ENCODE measurements at regions not wholly inside any gene's neighbourhood (a gene's known extent, or its start where the extent isn't known, plus 50 kb on each side); places are given as distances from the start of the nearest gene placed in this dataset.
"Not testable (repeated sequence)": the region's sequence is repeated elsewhere in the genome, so short reads cannot be mapped to it uniquely, and the experiment has no call there.

DNA sequence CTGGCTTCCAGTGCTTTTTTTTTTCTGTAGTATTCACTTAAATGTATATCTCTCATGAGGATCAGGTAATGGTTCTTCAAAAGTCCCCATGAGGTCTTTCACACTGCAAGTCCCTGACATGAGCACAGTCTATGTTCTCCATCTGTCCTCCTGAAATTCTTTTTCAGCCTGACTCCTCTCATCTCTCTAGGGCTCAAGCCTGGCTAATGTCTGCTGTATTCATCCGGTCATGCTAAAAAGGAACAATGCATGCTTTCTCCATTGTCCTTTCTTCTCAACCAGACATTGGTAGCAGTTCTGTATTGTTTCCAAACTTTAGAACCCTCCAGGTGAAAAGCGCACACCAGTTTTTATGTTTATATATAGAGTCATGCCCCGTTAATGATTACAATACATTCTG is 368.3 kb upstream of the OLFM3 start:
- no peak for DNase-seq (ENCODE audit: low read depth, low spot score)

DNA sequence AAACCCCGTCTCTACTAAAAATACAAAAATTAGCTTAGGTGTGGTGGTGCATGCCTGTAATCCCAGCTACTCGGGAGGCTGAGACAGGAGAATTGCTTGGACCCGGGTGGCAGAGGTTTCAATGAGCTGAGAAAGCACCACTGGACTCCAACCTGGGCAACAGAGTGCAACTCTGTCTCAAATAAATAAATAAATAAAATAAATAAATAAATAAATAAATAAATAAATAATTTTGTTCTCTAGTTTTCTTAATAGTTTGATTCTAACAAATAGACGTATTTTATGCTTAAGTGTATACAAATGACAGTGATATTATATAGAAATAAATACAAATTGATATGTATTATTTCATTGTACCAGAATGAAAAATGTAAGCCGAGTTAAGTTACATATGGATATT is 339.9 kb upstream of the OLFM3 start:
- DNase-seq (ENCODE audit: low read depth, low spot score) = no peak

DNA sequence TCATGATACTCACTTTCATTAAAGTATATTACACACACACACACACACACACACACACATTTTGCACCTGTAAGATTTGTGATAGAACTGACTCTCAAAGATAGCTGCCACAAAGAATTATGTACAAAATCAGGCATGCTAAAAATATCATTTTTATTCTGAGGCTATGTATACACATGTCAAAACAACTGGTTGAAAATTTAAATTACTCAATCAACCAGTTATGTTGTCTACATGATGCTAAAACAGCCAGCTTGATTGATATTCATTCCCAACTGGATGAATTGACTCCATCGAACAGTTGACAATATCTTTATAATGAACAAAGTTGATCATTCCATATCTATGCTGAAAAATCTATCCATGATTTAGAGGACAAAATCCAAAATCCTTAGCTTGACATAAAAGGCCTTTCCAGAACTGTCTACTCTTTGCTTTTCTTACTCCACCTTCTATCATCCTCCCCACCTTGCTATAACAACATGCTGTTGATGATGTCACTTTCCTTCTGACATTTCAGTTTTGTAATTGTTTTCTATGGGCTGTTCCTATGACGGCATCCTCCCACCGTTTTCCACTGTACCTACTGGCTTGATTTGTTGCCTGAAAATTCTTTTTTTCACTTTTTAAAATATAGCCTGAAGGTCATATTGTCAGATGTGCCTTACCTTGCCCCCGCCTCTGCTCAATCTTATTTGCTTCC is 321.5 kb upstream of the OLFM3 start:
- DNase-seq (ENCODE audit: low read depth, low spot score) = no peak

DNA sequence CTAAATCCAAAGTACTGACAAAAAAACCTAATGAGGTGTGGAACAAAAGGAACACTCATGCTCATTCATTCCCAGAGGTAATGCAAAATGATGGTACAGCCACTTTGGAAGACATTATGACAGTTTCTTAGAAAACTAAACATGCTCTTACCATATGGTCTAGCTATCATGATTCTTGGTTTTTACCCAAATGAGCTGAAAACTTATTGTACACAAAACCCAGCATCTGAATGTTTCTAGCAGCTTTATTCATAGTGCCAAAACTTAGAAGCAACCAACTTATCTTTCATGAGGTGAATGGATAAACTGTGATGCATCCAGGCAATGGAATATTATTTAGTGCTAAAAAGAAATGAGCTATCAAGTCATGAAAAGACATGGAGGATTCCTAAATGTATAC is 318.4 kb upstream of the OLFM3 start:
- DNase-seq (ENCODE audit: low read depth, low spot score) = no peak

DNA sequence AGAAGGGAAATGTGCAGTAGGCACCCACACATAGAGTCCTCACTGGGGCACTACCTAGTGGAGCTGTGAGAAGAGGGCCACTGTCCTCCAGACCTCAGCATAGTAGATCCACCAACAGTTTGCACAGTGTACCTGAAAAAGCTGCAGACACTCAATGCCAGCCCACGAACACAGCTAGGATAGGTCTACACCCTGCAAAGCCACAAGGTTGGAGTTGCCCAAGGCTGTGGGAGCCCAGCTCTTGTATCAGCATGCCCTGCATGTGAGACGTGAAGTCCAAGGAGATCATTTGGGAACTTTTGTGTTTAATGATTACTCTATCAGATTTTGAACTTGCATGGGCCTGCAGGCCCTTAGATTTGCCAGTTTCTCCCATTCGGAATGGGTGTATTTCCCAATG is 299.4 kb upstream of the OLFM3 start:
- no peak for DNase-seq (ENCODE audit: low read depth, low spot score)

DNA sequence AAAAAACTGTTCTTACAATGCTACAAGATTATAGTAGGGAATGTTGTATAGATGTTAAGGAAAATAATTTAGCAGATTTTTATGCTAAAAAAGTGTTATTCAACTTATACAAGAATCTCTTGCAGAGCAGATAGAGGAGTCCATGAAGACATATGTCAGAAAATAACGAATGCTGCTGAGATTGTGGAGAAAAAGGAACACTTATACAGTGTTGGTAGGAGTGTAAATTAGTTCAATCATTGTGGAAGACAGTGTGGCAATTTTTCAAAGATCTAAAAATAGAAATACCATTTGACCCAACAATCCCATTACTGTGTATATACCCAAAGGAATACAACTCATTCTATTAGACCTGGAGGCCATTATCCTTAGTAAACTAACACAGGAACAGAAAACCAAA is 286.2 kb upstream of the OLFM3 start:
- DNase-seq (ENCODE audit: low read depth, low spot score) = no peak

DNA sequence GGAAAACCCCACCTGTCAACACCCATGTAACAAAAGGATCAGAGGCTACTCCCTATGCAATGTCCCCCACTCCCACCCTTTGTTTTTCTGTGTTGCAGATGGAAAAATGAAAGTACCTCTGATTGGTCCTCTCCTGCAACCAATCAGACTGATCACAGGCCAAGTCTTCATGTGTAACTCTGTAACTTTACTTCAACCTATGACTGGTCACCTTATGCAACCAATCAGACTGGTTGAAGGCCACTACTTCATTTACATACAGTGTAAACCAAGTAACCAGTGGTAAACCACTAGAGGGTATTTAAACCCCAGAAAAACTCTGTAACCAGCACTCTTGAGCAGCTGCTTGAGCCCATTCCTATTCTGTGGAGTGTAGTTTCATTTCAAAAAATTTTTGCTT is 266.3 kb upstream of the OLFM3 start:
- no peak for DNase-seq (ENCODE audit: low read depth, low spot score)

DNA sequence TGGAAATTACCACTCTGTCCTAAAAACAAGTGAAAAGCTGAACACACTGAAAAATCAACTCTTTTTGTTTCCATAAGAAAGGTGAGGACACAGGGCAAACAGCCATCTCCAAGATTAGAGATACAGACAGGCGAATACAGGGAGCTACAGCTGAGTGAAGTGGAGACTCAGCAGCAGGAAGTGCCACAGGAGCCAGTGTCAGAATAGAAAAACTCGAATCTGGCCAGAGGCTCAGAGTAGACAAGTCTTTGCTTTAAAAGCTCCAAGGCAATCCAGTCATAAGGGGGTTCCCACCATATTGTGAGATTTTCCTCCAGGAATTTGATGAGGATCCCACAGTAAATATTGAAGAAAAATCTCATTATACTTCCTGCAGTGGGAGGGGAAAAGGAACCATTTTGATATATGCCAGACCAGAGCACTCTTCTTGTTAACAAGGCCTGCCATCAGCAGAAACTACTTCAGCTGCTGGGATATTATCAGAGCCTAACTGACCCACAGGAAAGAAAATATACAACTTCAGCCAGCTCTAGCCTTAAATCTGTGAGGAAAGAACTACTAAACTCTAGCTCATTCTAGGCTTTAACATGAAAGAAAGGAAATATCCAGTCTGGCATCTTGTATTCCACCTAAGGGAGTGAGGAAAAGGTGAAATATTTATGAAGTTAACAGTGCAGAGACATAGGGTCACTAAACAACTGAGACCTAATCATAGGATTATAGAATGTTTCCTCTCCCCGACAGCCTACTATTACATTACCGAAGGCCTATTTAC is 256.2 kb upstream of the OLFM3 start:
- DNase-seq (ENCODE audit: low read depth, low spot score) = no peak

DNA sequence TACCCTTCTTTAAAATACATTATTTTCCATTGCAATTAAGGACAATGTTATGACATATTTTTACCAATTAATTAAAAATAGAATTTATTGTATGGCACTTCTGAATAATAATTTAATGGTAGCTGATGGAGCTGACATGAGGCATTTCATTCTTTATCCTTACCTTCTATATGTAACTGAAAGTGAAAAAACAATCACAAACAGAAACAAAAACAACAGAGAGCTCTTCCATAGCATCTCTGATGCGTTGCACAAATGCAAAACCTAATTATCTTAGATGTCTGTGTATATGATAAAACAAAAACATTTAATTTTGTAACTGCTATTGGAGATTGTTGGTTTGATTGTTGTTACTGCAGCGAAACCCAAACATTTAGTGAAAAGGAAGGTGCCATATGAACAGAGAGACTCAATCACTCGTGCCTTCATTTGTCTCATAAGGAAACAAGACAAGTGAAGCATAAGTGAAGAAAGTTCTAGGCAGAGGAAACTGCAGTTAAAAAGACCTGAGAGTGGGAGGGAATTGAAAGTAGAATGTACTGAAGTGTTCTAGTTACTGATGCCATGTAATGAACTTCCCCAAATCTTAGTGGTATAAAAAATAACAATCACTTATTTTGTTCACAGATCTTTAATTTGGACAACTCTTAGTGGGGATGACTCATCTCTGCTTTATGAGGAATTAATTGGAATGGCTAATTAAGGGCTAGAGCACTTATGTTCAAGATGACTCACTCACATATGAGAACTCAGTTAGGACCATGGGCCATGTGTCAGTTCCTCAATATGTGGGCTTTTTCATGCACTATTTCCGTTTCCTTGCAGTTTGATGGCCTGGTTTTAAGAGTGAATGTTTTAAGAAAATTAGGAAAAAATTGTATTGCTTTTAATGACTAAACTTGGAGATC is 245.0 kb upstream of the OLFM3 start:
- no peak for DNase-seq (ENCODE audit: low read depth, low spot score)

DNA sequence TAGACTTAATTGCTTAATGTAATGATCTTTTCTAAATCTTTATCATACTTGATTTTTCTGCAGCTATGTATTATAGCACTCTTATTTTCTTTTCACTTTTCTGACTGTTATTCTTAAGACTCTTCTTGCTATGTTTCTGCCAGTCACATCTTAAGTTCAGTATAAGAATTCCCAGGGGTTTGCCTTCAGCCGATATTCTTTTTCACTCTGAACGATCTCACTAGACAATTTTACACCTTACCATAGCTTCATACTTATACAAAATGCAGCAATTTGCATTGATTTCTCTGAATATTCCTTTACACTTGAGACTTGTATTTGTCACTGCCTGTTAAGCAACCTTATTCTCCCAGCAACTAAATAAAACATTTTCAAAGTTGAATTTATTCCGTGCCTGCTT is 242.5 kb upstream of the OLFM3 start:
- DNase-seq (ENCODE audit: low read depth, low spot score) = no peak

DNA sequence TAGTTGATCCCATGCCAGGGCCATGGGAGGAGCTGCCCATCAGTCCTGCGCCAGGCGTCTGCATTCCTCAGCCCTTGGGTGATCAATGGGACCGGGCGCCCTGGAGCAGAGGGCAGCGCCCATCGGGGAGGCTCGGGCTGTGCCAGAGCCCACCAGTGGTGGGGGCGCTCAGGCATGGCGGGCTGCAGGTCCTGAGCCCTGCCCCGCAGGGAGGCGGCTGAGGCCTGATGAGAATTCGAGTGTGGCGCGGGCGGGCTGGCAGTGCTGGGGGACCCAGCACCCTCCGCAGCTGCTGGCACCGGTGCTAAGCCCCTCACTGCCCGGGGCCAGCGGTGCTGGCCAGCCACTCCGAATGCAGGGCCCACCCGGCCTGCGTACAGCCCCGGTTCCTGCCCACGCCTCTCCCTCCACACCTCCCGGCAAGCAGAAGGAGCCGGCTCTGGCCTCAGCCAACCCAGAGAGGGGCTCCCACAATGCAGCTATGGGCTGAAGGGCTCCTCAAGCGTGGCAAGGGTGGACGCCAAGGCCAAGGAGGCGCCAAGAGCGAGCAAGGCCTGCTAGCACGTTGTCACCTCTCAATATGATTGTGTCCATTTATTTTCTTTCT is 238.1 kb upstream of the OLFM3 start:
- no peak for DNase-seq (ENCODE audit: low read depth, low spot score)

DNA sequence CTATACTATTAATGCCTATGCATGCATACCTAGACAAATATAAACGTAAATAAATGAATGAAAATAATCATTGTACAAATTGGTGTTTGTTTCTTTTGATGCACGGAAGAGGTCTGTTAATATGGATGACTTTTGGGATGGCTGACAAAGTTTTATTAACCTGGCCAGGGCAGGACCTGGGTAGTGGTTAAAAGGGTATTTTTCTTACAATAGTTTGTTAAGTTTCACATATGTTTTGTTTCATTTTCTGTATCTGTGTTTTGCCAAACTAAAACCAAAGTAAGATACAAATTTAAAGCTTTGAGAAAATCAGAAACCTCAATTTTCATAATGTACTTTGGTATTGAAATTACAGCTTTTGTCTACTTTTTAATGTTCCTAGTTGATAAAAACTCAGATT is 222.7 kb upstream of the OLFM3 start:
- DNase-seq (ENCODE audit: low read depth, low spot score) = no peak

DNA sequence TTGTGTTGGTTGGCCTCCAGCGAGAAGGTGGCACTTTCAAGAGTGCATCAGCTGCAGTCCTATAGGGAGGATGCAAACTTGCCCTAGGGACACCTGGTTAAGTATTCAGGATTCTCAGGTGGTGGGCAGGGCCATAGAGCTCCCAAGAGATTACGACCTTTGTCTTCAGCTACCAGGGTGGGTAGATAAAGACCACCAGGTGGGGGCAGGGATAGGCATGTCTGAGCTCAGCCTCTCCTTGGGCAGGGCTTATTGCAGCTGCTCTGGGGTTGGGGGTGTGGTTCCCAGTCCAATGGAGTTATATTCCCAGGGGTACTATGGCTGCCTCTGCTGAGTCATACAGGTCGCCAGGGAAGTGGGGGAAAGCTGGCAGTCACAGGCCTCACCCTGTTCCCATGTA is 214.2 kb upstream of the OLFM3 start:
- DNase-seq (ENCODE audit: low read depth, low spot score) = not testable (repeated sequence)

DNA sequence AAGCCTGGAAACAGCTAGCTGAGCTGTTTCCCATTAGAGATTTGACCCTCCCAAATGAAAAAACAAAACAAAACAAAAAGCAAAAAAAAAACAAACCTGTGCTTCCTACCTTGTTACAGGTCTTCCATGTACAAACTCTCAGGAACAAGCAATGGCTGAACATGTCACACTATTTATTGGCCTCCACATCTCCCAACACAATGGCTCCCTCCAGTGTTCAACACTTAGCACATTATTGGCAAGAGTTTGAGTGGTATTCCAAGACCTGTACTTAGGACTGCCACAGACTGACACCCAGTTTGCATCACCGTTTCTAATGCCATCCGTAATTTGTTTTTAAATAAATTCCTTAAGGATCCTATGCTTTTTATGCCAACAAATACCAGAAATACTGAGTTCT is 195.0 kb upstream of the OLFM3 start:
- DNase-seq (ENCODE audit: low read depth, low spot score) = peak; percentile 41

DNA sequence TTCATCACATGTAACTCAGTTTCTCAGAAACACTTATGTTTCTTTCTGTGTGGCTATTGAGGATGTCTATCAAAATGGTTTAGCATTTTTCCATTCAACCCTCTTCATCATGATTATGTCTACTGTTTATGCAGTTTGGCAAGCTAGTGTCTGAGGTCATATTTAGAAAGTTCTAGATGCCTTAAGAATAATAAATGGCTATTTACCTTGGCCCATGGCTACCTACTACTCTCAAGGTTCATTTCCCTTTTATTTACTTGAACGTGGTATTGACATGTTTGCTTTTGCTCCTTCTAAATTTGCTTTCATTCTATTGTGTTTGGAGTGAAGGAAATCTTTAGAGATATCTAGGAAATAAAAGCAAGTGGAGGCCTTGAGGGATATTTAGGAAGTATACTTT is 193.7 kb upstream of the OLFM3 start:
- DNase-seq (ENCODE audit: low read depth, low spot score) = no peak

DNA sequence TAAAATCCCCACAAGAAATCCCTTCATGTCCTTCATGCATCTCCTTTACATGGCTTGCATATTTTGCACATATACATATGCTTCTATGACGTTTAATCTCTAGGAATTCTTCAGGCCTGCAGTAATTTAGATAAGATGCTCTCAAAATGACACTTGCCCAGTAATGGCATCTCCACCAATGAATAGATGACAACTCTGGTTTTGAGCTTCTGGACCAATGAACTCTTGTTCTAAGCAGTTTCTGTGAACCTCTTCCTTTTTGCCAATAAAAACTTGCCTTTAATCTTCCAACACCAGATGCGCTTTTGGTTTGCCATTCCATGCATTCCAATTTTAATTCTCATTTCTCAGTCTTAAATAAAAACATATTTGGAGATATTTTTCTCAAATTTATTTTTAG is 189.8 kb upstream of the OLFM3 start:
- no peak for DNase-seq (ENCODE audit: low read depth, low spot score)

DNA sequence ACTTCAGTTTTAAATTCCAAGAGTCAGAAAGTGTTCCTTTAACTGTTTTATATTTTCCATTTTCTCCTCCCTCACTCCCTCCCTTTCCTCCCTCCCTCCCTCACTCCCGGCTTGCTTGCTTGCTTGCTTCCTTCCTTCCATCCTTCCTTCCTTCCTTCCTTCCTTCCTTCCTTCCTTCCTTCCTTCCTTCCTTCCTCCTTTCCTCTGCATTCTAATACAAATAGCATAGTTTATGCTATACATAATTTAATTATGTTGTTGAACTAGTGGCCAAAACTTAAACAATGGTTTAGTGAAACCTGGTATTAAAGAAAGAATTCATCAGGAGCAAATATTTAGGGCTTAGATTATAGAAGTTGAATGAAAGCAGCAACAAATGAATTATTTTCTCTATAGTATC is 188.5 kb upstream of the OLFM3 start:
- no peak for DNase-seq (ENCODE audit: low read depth, low spot score)

DNA sequence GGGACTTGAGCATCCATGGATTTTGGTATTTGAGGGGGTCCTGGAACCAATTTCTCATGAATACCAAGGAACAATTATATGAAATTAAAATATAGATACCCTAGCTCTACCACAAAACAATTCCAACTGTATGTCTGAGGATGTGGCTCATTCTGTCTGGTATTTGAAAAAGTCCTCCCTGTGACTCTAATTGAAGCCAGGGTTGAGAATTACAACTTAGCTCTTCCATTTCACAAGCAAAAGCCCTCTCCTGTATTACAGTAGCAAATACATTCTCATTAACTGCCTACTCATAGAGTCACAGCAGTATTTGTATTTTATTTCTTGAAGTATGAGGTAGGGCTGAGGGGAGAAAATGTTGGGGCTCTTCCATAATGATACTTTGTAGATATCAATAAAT is 187.8 kb upstream of the OLFM3 start:
- no peak for DNase-seq (ENCODE audit: low read depth, low spot score)

DNA sequence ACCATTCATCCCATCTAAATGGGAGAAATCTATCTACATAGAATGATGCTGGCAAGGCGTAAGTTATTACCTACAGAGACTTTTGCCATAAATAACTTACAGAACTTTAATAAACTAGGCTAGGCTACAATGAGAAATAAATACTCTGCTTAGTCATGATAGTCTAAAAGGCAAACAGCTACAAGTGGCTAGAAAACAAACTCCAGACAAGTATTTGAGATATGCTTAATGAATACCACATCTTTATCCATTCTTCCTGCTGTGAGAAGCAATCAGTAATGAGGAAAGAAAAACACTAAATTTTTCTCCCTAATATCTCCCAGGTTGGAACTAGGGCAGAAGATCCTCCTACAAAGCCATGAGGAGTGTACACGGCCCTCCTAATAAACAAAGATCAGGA is 187.0 kb upstream of the OLFM3 start:
- no peak for DNase-seq (ENCODE audit: low read depth, low spot score)

DNA sequence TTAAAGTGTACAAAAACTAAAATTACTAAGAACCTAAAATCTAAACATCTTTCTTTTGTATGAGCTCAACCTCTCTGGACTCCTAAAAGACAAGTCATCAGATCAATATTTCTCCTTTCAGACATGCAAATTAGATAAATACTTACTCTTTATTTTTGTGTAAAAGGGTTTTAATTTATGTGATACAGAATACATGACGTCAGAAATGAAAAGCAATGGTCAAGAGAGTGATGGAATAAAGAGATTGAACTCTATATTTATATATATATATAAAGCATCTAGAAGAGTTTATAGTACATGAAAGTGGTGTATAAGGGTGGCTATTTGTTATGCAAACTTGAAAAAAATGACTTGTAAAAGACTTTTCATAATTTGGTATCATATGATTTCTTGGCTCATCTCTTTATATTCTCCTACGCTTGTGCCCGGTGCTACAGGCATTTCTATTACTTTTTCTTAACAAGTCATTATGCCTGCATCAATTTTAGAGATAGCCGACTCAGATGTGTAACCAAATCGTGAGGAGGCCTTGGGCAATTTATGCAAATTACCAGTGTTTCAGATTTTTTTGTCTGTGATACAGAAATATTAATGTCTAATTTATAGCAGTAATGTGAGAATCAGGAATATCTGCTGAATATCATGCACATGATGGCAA is 186.0 kb upstream of the OLFM3 start:
- no peak for DNase-seq (ENCODE audit: low read depth, low spot score)

DNA sequence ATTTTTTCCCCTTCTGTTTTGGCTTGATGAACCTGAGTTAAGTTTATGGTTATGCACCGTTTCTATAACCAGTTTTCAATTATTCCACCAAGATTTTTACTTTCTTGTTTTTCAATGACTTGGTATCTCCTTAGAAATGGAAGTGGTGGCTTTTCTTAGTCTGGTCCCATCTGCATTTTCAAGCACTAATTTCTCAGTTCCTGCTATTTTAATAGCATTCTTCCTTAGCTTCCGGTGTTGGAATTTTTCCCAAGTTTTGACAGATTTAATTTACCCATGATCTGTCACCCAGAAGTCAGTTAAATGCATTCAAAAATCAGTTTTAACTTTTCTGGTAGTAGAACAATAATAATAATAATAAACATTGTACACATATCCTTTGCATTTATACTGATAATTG is 184.6 kb upstream of the OLFM3 start:
- no peak for DNase-seq (ENCODE audit: low read depth, low spot score)

DNA sequence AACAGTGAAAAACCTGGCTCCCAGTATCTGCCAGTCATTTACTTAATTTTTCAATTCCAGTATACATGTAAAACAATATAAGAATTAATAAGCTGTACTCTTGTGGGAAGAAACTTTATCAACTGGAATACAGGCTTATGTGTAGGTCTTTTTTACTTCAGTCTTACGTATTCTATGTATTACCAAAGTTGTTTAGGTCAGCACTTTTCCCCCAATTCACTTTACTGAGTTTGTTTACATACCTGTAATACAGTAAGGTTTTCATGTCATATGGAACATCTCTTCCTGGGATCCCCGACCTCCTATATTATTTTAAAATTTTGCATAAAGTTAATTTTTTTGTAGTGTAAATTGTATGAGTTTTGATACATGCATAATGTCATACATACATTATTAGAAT is 181.8 kb upstream of the OLFM3 start:
- DNase-seq (ENCODE audit: low read depth, low spot score) = no peak

Measured in astrocyte of the hippocampus (primary cell).